ENCODE measurements at regions not wholly inside any gene's neighbourhood (a gene's known extent, or its start where the extent isn't known, plus 50 kb on each side); places are given as distances from the start of the nearest gene placed in this dataset.

DNA sequence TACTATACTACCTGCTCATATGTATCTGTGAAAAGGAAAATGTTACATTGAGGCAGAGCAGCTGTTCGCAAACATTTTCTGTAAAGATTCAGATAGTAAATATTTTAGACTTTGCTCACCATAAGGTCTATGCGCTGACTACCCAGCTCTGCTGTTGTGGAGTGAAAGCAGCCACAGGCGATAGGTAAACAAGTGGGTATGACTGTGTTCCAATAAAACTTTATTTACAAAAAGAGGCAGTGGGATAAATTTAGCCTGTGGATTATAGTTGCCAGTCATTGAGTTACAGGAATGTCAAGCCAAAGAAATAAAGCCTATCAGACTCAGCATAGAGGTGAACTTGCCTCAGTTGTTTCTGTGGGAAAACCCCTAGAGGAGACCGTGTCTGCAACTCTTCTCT lies 487.7 kb upstream of the API5 start:
- Histone ChIP-seq H3K4me3 (replicated peaks; ENCODE audit: insufficient read depth, low read length) (no peak overlapping the region), H3K27ac (replicated peaks) (no peak overlapping the region), H3K27me3 (ENCODE audit: insufficient read depth, poor library complexity, severe bottlenecking) (no peaks in the 10 kb centered on the region)
- TF ChIP-seq, protein P1, sequence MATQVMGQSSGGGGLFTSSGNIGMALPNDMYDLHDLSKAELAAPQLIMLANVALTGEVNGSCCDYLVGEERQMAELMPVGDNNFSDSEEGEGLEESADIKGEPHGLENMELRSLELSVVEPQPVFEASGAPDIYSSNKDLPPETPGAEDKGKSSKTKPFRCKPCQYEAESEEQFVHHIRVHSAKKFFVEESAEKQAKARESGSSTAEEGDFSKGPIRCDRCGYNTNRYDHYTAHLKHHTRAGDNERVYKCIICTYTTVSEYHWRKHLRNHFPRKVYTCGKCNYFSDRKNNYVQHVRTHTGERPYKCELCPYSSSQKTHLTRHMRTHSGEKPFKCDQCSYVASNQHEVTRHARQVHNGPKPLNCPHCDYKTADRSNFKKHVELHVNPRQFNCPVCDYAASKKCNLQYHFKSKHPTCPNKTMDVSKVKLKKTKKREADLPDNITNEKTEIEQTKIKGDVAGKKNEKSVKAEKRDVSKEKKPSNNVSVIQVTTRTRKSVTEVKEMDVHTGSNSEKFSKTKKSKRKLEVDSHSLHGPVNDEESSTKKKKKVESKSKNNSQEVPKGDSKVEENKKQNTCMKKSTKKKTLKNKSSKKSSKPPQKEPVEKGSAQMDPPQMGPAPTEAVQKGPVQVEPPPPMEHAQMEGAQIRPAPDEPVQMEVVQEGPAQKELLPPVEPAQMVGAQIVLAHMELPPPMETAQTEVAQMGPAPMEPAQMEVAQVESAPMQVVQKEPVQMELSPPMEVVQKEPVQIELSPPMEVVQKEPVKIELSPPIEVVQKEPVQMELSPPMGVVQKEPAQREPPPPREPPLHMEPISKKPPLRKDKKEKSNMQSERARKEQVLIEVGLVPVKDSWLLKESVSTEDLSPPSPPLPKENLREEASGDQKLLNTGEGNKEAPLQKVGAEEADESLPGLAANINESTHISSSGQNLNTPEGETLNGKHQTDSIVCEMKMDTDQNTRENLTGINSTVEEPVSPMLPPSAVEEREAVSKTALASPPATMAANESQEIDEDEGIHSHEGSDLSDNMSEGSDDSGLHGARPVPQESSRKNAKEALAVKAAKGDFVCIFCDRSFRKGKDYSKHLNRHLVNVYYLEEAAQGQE (IDR thresholded peaks at IDR 0.05; ENCODE audit: insufficient replicate concordance, low read depth), result no peak
- TF ChIP-seq SPI1 (IDR thresholded peaks at IDR 0.05; ENCODE audit: borderline replicate concordance, low read depth), result no peak
- TF ChIP-seq POLR2AphosphoS5 (IDR thresholded peaks at IDR 0.05; ENCODE audit: low read depth), result no peak
- TF ChIP-seq, protein P2, sequence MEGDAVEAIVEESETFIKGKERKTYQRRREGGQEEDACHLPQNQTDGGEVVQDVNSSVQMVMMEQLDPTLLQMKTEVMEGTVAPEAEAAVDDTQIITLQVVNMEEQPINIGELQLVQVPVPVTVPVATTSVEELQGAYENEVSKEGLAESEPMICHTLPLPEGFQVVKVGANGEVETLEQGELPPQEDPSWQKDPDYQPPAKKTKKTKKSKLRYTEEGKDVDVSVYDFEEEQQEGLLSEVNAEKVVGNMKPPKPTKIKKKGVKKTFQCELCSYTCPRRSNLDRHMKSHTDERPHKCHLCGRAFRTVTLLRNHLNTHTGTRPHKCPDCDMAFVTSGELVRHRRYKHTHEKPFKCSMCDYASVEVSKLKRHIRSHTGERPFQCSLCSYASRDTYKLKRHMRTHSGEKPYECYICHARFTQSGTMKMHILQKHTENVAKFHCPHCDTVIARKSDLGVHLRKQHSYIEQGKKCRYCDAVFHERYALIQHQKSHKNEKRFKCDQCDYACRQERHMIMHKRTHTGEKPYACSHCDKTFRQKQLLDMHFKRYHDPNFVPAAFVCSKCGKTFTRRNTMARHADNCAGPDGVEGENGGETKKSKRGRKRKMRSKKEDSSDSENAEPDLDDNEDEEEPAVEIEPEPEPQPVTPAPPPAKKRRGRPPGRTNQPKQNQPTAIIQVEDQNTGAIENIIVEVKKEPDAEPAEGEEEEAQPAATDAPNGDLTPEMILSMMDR (IDR thresholded peaks at IDR 0.05; ENCODE audit: insufficient read depth, low read length), result no peak
- no peak for TF ChIP-seq GABPA (IDR thresholded peaks at IDR 0.05; ENCODE audit: low read depth)
- no peak for DNase-seq (ENCODE audit: low read depth in 1 of 2, low spot score in 1 of 2)

DNA sequence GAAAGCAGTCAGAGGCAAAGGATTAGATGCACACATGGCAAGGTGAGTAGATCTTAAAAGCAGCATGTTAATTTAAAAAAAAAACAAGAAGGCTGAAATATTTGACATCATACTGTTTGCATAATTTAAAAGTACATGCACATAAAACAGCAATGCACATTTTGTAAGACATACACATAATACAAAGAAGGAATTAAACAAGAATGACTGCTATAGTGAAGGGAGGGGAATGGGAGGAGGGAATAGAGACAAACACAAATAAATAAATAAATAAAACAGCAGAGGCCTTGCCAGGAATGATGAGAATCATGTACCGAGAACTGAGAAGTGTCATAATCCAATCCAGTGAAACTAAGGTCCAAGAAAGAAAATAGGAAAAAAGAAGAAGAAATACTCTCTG lies 486.2 kb upstream of the API5 start:
- Histone ChIP-seq H3K27ac (replicated peaks) (no peak overlapping the region), H3K4me3 (replicated peaks; ENCODE audit: insufficient read depth, low read length) (no peak overlapping the region), H3K27me3 (ENCODE audit: insufficient read depth, poor library complexity, severe bottlenecking) (no peaks in the 10 kb centered on the region)
- TF ChIP-seq, protein P2 (IDR thresholded peaks at IDR 0.05; ENCODE audit: insufficient read depth, low read length), result no peak
- TF ChIP-seq, protein P1 (IDR thresholded peaks at IDR 0.05; ENCODE audit: insufficient replicate concordance, low read depth), result no peak
- TF ChIP-seq POLR2AphosphoS5 (IDR thresholded peaks at IDR 0.05; ENCODE audit: low read depth) (no peak), GABPA (IDR thresholded peaks at IDR 0.05; ENCODE audit: low read depth) (no peak), SPI1 (IDR thresholded peaks at IDR 0.05; ENCODE audit: borderline replicate concordance, low read depth) (no peak)
- no peak for DNase-seq (ENCODE audit: low read depth in 1 of 2, low spot score in 1 of 2)

DNA sequence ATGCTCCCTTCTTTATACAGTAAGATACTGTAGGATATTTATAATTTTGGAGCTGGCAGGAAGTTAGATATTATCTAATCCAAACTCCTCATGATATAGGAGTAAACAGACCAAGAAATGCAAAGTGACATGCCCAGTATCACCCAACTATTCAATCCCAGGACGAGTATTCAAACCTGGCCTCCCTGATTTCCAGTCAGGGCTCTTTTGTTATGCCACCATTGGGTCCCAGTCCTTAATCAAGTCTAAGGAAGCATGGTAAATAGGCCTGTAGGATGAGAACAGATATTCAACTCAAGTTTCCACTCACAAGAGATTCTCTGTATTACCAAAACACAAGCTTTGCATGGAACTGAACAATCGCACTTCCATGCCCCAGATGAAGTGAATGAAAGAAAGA lies 484.0 kb upstream of the API5 start:
- Histone ChIP-seq H3K27ac (replicated peaks) (no peak overlapping the region), H3K4me3 (replicated peaks; ENCODE audit: insufficient read depth, low read length) (no peak overlapping the region), H3K27me3 (ENCODE audit: insufficient read depth, poor library complexity, severe bottlenecking) (no peaks in the 10 kb centered on the region)
- TF ChIP-seq, protein P2 (IDR thresholded peaks at IDR 0.05; ENCODE audit: insufficient read depth, low read length), result no peak
- TF ChIP-seq POLR2AphosphoS5 (IDR thresholded peaks at IDR 0.05; ENCODE audit: low read depth), result no peak
- TF ChIP-seq GABPA (IDR thresholded peaks at IDR 0.05; ENCODE audit: low read depth), result no peak
- TF ChIP-seq, protein P1 (IDR thresholded peaks at IDR 0.05; ENCODE audit: insufficient replicate concordance, low read depth), result no peak
- TF ChIP-seq SPI1 (IDR thresholded peaks at IDR 0.05; ENCODE audit: borderline replicate concordance, low read depth), result no peak
- no peak for DNase-seq (ENCODE audit: low read depth in 1 of 2, low spot score in 1 of 2)
